ENCODE measurements at regions not wholly inside any gene's neighbourhood (a gene's known extent, or its start where the extent isn't known, plus 50 kb on each side); places are given as distances from the start of the nearest gene placed in this dataset.

GRCh38 chrX:20499763-20500162 is 233.1 kb upstream of the RPS6KA3 start:
- Histone ChIP-seq H3K36me3 (ENCODE audit: control insufficient read depth, insufficient read depth, low read length) (no peaks in the 10 kb centered on the region), H3K27me3 (ENCODE audit: control insufficient read depth, insufficient read depth, low read length) (no peaks in the 10 kb centered on the region), H3K4me3 (ENCODE audit: low read depth, low read length) (no peak overlapping the region)
- CTCF ChIA-PET: no interaction called here
- TF ChIP-seq CTCF (IDR thresholded peaks at IDR 0.05; ENCODE audit: insufficient read depth, low read depth, low read length): no peak
- DNase-seq (ENCODE audit: low read depth): no peak
- POLR2A ChIA-PET: no interaction called here

- DNase-seq (ENCODE audit: low read depth): no peak
- TF ChIP-seq CTCF (IDR thresholded peaks at IDR 0.05; ENCODE audit: insufficient read depth, low read depth, low read length): no peak
- Histone ChIP-seq H3K4me3 (ENCODE audit: low read depth, low read length) (no peak overlapping the region), H3K36me3 (ENCODE audit: control insufficient read depth, insufficient read depth, low read length) (no peaks in the 10 kb centered on the region), H3K27me3 (ENCODE audit: control insufficient read depth, insufficient read depth, low read length) (no peaks in the 10 kb centered on the region)
- CTCF ChIA-PET: no interaction called here
- POLR2A ChIA-PET: no interaction called here
Measured at GRCh38 chrX:20498851-20499635, 232.3 kb upstream of the RPS6KA3 start.

- no peak for TF ChIP-seq CTCF (IDR thresholded peaks at IDR 0.05; ENCODE audit: insufficient read depth, low read depth, low read length)
- ChIA-PET CTCF (no interaction called here), POLR2A (no interaction called here)
Measured at GRCh38 chrX:20495575-20495974, 228.9 kb upstream of the RPS6KA3 start.

GRCh38 chrX:20488473-20488872 is 221.8 kb upstream of the RPS6KA3 start:
- TF ChIP-seq CTCF (IDR thresholded peaks at IDR 0.05; ENCODE audit: insufficient read depth, low read depth, low read length): no peak
- no peak for DNase-seq (ENCODE audit: low read depth)
- Histone ChIP-seq H3K4me3 (ENCODE audit: low read depth, low read length) (no peak overlapping the region), H3K36me3 (ENCODE audit: control insufficient read depth, insufficient read depth, low read length) (no peaks in the 10 kb centered on the region), H3K27me3 (ENCODE audit: control insufficient read depth, insufficient read depth, low read length) (no peaks in the 10 kb centered on the region)
- ChIA-PET POLR2A (no interaction called here), CTCF (no interaction called here)

More at GRCh38 chrX:20495575-20495974, 228.9 kb upstream of the RPS6KA3 start:
- Histone ChIP-seq H3K36me3 (ENCODE audit: control insufficient read depth, insufficient read depth, low read length) (no peaks in the 10 kb centered on the region), H3K4me3 (ENCODE audit: low read depth, low read length) (no peak overlapping the region), H3K27me3 (ENCODE audit: control insufficient read depth, insufficient read depth, low read length) (no peaks in the 10 kb centered on the region)
- no peak for DNase-seq (ENCODE audit: low read depth)

- Histone ChIP-seq H3K36me3 (ENCODE audit: control insufficient read depth, insufficient read depth, low read length) (no peaks in the 10 kb centered on the region), H3K27me3 (ENCODE audit: control insufficient read depth, insufficient read depth, low read length) (no peaks in the 10 kb centered on the region), H3K4me3 (ENCODE audit: low read depth, low read length) (no peak overlapping the region)
- CTCF ChIA-PET: interaction anchor here (0.5 kb wide), 1 partner anchor 1260 kb away, joined by 4 read pairs; no protein-coding TSS in a partner anchor
- DNase-seq (ENCODE audit: low read depth): no peak
- POLR2A ChIA-PET: no interaction called here
- TF ChIP-seq CTCF (IDR thresholded peaks at IDR 0.05; ENCODE audit: insufficient read depth, low read depth, low read length): no peak
Measured at GRCh38 chrX:20487227-20487626, 220.5 kb upstream of the RPS6KA3 start.

All from BJ (cell line).